ENCODE measurements at regions not wholly inside any gene's neighbourhood (a gene's known extent, or its start where the extent isn't known, plus 50 kb on each side); places are given as distances from the start of the nearest gene placed in this dataset.

- no peak overlapping the region for H3T11ph ChIP-seq (ENCODE audit: low read length)
- no peak for TF ChIP-seq CTCF (conservative IDR thresholded peaks at IDR 0.05)
- H3K14ac ChIP-seq (ENCODE audit: insufficient read depth, low read length): no peak overlapping the region
- H3K27ac Mint-ChIP-seq: no peak overlapping the region
- no peaks in the 10 kb centered on the region for H4K20me1 ChIP-seq (ENCODE audit: control insufficient read depth, insufficient read depth, insufficient read length)
- no peak overlapping the region for H2BK20ac ChIP-seq (ENCODE audit: low read depth, low read length, poor library complexity, severe bottlenecking)
- H3K23ac ChIP-seq (ENCODE audit: insufficient read length, low read depth, low read length): no peak overlapping the region
- no peak for DNase-seq
- peaks cover 6 to 7% of the 10 kb centered on the region in 2 experiments for H3K4me1 Mint-ChIP-seq
- H2BK5ac ChIP-seq (ENCODE audit: insufficient read length, low read length): no peak overlapping the region
- H3K4me2 ChIP-seq (ENCODE audit: insufficient read depth, insufficient read length, low read length): no peak overlapping the region
- H3K9ac ChIP-seq (ENCODE audit: extremely low read depth, insufficient read length, low read length): no peak overlapping the region
- no peak overlapping the region for H2AFZ ChIP-seq (ENCODE audit: low read length)
- H3K9me3 Mint-ChIP-seq: peaks cover 5 to 6% of the 10 kb centered on the region in 2 experiments
- H3K27me3 Mint-ChIP-seq (ENCODE audit: low read depth): peaks cover 1% of the 10 kb centered on the region
- no peak overlapping the region for H3K18ac ChIP-seq (ENCODE audit: insufficient read length, low read depth, low read length)
- no peak overlapping the region for H2BK120ac ChIP-seq (ENCODE audit: low read depth, low read length, poor library complexity, severe bottlenecking)
- no peak overlapping the region for H3K4ac ChIP-seq (ENCODE audit: low read depth, low read length)
- no peaks in the 10 kb centered on the region for H3K79me1 ChIP-seq (ENCODE audit: insufficient read depth, low read depth, low read length, poor library complexity, severe bottlenecking)
- H3K56ac ChIP-seq (ENCODE audit: insufficient read length, low read depth, low read length): no peak overlapping the region
- no peak overlapping the region for H4K91ac ChIP-seq (ENCODE audit: insufficient read length, low read depth, low read length)
- no peak overlapping the region for H2BK15ac ChIP-seq (ENCODE audit: low read depth, low read length)
- no peaks in the 10 kb centered on the region for H3K27me3 ChIP-seq (ENCODE audit: insufficient read depth, low read length)
- no CpG with 5 or more reads among the region's 3 CpGs for WGBS (ENCODE audit: extremely low coverage, insufficient read length, low lambda C conversion rate)
- peaks cover 0 to 8% (median 0%) of the 10 kb centered on the region in 3 experiments; a peak in 3 of 7 replicates for H3K36me3 Mint-ChIP-seq (ENCODE audit: insufficient read depth in 1 of 3, low read depth in 3 of 3)
- H2BK12ac ChIP-seq (ENCODE audit: insufficient read length, low read depth, low read length): no peak overlapping the region
- H4K8ac ChIP-seq (replicated peaks; ENCODE audit: insufficient read length, low read depth, low read length): no peak overlapping the region
- no peaks in the 10 kb centered on the region for H3K9me3 ChIP-seq (ENCODE audit: control insufficient read depth, low read depth, low read length)
- H2AK5ac ChIP-seq (ENCODE audit: insufficient read length, low read length): no peak overlapping the region
- no peaks in the 10 kb centered on the region for H3K4me1 ChIP-seq (ENCODE audit: insufficient read depth, low read length)
- no peak overlapping the region for H3K27ac ChIP-seq (ENCODE audit: insufficient read length, low read depth, low read length)
- H3K4me3 Mint-ChIP-seq: no peak overlapping the region
- no peaks in the 10 kb centered on the region for H3K79me2 ChIP-seq (ENCODE audit: insufficient read depth, low read length)
- H4K5ac ChIP-seq (ENCODE audit: insufficient read length, low read depth, low read length): no peak overlapping the region
- no peaks in the 10 kb centered on the region for H3K23me2 ChIP-seq (ENCODE audit: insufficient read length, low read depth, low read length, poor library complexity, severe bottlenecking)
Measured at GRCh38 chr2:24423095-24423494, 62.8 kb upstream of the ITSN2 start.

Measured in H9 (cell line).